IPS-18c (cell line): ENCODE measurements at regions not wholly inside any gene's neighbourhood (a gene's known extent, or its start where the extent isn't known, plus 50 kb on each side); places are given as distances from the start of the nearest gene placed in this dataset.

ENCODE experiments used
- H3K4me3 ChIP-seq: 2 replicates; pipeline ENCODE4 v1.7.0; 2013; ENCODE audit warnings: low read depth, mild to moderate bottlenecking, low read length, moderate library complexity; ENCODE audit not compliant: insufficient read depth
- H3K9me3 ChIP-seq: one replicate; pipeline ENCODE4 v1.6.1; 2013; ENCODE audit warnings: mild to moderate bottlenecking, low read length, moderate library complexity; ENCODE audit not compliant: control insufficient read depth, insufficient read depth

DNA sequence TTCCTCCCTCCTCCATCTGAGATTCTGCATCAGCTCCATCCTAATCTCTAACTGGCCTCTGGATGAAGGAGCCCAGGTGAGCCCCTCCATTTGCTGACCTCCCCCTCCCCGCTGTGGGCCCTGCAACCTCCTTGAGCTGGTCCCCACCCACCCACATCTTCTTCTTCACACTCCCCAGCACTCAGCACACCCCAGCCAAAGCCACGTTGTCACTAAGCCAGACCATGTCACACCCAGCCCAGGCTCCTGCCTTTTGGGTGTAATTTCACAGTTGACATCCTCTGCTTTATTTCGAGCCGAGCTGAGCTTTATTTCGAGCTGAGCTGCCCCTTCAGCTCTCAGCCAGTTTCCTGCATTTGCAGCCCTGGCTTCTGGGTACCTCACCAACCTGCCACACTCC, 282.7 kb upstream of the TNRC6C start:
- Histone ChIP-seq H3K4me3 (no peak overlapping the region), H3K9me3 (no peaks in the 10 kb centered on the region)

DNA sequence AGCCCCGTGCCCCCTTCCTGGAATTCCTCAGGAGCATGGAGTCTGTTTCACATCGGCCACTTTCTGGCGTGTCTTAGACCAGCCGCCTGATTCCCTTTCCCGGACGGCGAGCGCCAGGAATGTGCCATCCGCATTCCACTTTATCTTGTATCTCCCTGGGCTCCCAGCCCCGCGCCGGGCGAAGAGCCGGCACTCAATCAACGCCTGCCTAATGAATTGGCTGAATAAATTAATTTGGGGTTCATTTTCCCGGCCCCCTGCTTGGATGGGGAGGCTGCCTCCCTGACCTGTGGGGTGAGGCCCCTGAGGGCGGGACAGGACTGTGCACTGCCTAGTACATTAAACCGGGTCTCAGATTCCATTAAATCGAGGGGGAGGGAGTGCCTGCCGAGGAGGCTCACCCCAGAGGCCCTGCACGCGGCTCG, 282.3 kb upstream of the TNRC6C start:
- Histone ChIP-seq H3K9me3 (no peaks in the 10 kb centered on the region), H3K4me3 (no peak overlapping the region)

DNA sequence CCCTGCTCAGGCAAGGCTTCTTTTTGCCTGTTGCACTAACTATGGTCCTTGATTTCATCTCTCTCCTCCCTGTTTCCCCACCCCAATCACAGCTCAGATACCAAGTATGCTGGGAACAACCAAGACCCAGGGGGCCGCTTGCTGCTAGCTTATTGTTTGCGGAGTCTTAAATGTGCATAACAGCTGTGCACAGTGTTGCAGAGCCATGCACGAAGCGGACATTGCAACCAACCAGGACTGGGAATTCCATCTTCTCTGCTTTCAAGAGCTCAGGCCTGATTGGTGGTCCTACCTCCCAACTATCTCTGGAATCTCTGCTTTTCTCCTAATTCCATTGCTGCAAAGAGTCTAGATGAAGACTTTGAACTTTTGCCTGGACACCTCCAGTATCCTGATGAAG, 281.3 kb upstream of the TNRC6C start:
- no peaks in the 10 kb centered on the region for H3K9me3 ChIP-seq
- H3K4me3 ChIP-seq, result no peak overlapping the region

DNA sequence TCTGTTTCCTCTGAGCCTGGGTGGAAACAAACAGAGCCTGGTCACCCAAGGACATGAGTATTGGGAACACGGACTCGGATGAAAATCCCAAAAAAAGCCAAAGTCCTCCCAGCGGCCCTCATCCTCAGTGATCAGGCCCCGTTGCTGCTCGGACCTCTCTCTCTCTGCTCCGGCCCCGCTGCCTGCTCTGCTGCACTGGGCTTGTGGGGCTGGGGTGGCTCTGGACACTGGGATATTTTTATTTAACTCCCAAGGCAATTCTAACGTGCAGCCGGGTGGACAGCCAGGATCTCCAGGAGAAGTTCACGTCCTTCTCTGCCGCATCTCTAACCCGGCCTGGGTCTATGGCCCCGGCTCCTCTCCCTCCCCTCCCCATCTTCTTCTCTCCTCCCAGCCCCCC, 280.9 kb upstream of the TNRC6C start:
- Histone ChIP-seq H3K4me3 (no peak overlapping the region), H3K9me3 (no peaks in the 10 kb centered on the region)

DNA sequence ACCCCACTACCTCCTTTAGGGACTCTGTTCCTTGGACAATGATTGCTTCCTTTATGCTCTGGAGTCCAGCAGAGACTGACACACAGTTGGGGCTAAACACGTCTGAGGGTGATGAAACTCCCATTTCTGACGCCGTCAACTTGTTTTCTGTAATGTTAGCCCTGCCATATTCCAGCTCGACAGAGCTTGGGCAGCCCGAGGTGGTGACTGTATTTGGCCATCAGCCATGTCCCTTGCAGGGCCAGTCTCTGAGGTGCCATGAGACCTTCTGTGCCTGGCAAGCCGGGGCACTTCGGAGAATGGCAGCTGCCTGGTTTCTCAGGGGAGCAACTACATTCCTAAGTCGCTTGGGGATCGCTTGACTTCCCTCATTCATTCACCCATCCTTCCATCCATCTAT, 278.9 kb upstream of the TNRC6C start:
- no peaks in the 10 kb centered on the region for H3K9me3 ChIP-seq
- no peak overlapping the region for H3K4me3 ChIP-seq

DNA sequence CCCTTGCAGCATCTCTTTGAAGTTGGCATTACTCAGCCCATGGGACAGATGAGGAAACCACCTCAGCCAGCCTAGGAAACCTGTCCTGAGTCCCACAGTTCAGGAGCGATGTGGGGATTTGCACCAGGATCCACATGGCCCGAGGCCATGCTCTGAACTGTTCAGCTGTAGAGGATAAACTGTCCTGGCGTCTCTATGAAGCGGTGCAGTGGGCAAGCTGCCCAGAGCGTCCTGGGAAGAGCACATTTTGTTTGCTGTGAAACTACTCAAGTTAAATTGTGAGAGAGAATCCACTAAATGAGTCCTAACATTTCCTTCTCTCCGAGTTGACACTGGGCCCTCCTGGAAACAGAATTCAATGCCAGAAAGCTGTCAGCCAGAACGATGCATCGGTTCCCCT, 276.6 kb upstream of the TNRC6C start:
- H3K9me3 ChIP-seq, result no peaks in the 10 kb centered on the region
- H3K4me3 ChIP-seq, result no peak overlapping the region

DNA sequence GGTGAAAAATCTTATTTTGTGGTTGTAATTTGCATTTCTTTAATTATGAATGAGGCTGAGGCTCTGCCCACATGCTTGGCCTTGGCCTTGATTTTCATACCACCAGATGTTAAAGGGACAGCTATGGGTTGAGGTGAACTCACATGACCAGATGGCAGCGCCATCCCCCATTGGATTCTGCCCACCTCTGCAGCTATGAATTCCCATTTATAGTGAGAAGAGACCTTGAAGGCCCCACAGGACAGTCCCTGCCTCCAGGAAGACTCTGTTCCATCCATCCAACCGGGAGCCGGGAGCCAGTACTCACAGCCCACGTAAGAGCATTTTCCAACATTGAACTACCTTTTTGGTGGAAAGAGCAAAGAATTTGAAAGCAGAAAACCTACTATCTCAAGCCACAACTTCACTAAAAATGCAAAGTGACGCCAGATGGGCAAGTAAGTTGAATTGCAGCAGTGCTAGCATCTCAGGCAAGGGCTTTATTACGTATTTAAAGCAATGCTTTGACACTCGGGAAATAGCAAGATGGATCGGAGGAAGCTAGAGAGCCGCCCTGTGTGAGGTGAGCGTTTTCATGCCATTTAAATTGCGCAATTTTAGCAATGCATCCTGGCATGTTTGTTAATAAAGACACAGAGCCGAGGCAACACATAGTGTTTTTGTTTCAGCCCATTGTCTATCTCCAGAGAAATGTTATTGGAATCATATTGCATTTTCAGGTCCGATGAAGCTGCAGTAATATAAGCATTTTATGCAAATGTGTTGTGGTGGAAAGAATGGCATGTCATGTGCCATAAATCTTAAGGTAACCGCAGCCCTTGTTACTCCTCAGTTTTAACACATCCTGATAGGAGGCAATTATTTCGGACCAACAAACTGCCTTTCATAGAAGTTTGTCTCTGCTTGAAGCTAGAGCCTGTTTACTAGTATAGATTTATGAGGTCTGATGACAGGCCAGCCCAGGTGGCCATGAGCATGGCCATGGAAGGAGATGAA, 273.4 kb upstream of the TNRC6C start:
- Histone ChIP-seq H3K9me3 (no peaks in the 10 kb centered on the region), H3K4me3 (no peak overlapping the region)

DNA sequence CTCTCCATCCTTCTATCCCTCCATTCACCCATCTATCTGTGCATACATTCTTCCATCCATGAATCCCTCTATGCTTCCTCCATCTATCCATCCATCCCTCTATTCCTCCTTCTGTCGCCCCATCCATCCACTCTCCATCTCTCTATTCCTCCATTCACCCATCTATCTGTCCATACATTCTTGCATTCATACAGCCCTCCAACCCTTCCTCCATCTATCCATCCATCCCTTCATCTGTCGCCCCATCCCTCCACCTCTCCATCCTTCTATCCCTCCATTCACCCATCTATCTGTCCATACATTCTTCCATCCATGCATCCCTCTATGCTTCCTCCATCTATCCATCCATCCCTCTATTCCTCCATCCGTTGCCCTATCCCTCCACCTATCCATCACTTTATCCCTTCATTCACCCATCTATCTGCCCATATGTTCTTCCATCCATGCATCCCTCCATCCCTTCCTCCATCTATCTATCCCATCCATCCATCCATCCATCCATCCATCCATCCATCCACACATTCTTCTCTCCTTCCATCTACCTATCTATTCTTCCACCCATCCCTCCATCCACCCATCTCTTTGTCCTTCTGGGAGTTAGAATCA, 272.5 kb upstream of the TNRC6C start:
- Histone ChIP-seq H3K9me3 (no peaks in the 10 kb centered on the region), H3K4me3 (no peak overlapping the region)

DNA sequence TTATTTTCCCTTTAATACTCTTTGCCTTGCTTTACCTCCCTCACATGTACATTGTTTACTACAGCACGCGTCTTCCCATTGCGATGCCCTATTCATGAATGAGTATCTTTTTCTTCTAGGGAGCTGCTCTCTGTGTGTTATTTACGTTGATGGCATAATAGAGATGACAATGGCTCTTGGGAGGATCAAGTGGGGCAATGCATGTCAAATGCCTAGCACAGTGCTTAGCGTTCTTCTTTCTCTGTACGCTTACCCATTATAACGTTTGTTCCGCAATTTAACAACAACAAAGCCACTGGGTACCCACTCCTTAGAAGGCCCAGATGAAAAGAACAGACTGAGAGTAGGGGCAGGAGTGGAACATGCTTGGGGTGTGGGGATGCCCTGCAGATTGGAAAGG, 271.6 kb upstream of the TNRC6C start:
- H3K4me3 ChIP-seq, result no peak overlapping the region
- H3K9me3 ChIP-seq, result no peaks in the 10 kb centered on the region

DNA sequence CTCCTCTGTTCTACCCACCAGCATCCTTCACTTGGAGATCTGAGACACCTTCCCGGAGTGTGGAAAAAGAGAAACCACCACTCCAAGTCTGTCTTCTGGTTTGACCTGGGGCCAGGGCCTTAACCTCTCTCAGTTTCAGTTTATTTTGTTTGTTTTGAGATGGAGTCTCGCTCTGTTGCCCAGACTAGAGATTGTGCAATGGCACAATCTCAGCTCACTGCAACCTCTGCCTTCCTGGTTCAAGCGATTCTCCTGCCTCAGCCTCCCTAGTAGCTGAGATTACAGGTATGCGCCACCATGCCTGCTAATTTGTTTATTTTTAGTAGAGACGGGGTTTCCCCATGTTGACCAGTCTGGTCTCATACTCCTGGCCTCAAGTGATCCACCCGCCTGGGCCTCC, 271.1 kb upstream of the TNRC6C start:
- Histone ChIP-seq H3K9me3 (no peaks in the 10 kb centered on the region), H3K4me3 (no peak overlapping the region)

DNA sequence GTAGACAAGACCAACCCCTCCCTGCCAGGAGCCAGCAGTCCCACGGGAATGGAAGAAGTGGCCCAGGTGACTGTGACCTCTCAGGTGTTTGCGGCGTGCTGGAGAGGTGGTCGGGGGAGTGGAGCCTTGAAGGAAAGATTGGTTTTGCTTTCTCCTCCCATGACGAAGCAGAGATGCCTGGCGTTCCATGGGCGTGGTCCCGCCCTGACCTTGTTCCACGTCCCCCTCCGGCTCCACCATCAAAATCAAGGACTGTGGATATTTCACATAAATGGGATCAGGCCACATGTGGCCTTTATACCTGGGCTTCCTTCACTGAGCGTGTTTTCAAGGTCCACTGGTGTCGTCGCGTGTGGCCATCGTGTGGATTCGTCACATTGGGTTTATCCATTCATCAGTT, 270.6 kb upstream of the TNRC6C start:
- Histone ChIP-seq H3K9me3 (no peaks in the 10 kb centered on the region), H3K4me3 (no peak overlapping the region)

DNA sequence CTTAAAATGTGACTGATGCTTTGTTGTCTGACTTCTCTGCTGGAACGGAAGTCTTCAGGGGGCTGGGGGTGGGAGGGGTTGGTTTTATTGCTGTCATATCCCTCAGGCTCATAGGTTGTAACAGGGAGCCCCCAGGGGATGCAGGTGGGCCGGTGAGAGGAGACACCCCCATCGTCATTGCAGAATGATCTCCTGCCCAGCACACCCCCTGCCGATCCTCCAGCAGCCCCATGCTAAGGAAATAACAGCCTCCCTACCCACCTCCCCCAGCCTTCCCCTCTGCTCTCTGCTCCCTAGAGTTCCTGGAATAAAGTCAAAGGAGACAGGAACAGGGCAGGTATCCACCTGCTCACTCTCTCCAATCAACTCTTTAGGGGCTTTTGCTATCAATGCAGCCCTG, 270.1 kb upstream of the TNRC6C start:
- H3K9me3 ChIP-seq, result no peaks in the 10 kb centered on the region
- no peak overlapping the region for H3K4me3 ChIP-seq

DNA sequence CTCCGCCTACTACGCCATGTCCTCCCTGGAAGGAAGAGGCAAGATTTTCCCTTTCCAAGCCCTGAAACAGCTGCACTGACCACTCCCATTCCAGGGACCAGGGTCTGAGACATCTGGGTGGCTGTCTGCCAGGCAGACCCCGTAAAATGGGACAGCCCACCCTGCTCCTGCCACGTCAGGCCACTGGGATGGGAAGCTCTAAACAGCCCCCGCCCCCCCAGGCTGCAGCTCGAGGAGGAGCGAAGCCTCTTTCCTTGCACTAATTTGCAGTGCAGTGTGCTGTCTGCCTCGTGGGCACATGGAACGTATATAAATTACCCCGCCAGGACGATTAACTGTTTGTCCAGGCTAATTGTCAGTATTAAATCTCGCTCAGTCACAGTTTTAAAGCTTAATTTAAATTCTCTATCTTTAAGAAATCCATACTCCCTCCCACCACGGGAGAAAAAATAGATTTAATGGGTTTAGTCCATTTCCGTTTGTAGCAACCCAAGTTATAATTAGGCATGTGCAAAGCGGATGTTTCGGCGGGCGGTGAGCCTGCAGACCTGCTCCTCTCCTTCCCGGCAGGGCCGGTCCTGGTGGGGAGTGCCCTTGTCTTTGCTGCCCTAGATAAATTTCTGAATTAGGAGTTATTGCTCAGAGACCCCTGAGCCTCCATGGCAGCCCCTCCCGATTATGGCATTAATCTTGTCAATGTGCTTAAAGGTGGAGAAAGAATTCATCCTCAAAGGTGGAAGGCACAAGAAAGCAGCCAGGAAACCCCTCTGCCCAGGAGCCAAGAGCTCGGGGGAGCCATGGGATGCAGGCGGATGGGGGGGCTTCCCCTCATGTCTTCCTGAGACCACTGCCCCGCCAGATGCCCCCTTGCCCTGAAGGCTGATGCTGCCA, 268.0 kb upstream of the TNRC6C start:
- H3K9me3 ChIP-seq, result no peaks in the 10 kb centered on the region
- H3K4me3 ChIP-seq, result no peak overlapping the region

DNA sequence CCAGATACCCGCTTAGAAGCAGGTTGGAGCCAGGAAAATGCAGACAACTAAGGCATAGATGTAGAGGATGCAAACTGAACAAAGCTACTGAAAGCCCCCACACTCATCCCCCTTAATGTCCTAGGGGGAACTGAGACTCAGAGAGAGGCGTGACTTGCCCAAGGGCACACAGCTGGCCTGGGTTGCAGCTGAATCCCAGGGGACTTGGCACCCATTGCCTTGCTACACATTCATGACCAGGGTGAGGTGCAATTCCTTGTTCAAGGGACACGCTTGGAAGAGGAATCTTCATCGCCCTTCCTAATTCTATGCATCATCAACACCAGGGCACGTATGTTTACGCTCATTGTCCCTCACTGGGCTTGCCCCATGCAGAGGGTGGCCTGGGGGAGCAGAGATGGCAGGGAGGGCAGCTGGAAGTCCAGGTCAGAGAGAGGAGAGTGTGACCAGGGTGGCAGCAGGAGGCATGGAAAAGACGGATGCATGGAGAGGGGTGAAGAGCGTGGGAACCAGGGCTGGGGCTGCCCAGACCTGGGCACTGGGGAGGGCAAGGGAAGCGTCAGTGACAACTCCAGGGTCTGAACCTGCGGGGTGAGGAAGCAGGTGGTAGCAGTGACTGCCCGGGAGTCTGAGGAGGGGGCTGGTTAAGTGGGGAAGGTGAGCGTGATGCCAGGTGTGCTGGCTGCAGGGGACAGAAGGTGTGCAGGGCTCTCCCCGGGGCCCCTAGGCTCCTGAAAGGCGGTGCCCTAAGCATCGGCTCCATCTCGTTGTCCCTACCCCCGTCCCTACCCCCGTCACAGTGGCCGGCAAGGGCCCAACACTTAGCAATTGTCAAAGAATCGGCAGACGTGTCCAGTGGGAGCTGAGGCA, 267.1 kb upstream of the TNRC6C start:
- Histone ChIP-seq H3K9me3 (no peaks in the 10 kb centered on the region), H3K4me3 (no peak overlapping the region)

DNA sequence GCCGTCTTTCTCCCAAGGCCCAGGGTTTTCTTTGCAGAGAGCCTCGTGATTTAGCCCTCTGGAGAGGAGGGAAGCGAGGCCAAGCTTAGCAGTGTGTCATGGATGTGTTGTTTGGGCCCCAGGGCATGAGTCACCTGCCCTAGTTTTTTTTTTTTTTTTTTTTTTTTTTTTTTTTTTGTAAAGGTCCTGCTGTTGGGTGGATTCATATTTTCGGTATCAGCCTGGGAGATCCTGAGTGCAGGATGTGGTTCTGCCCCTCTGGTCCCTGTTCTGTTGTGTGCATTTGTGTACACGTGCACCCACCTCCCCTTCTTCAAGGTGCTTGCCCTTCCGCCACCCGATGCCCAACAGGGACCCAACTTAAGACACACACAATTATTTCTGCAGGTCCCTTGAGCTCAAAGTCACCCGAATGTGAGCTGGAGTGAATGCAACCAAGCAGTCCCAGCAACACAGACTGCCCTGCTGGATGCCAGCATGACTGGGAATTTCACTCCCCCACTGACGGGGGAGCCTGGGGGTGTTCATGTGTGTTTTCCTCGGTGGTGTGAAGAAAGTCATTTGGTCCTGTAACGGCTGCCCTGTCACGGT, 265.8 kb upstream of the TNRC6C start:
- Histone ChIP-seq H3K9me3 (no peaks in the 10 kb centered on the region), H3K4me3 (no peak overlapping the region)

DNA sequence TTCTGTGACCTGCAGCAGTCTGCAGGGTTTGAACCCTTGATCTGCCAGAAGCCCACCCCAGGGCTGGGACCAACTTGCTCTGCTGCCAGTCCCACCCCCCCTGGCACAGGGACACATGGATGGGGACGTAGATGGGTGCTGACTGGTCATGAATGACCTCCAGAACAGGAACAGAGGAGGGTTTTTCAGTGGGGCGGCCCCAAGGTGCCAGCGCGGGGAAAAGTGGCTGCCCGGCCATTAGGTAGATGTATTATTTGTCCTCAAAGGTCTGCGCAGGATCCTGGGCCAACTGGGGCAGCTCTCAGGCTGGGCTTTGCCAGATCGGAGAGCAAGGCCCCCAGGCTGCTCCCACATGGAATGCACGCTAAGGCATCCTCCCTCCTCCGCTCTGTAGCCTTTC, 265.2 kb upstream of the TNRC6C start:
- no peaks in the 10 kb centered on the region for H3K9me3 ChIP-seq
- no peak overlapping the region for H3K4me3 ChIP-seq
